ENCODE measurements at regions not wholly inside any gene's neighbourhood (a gene's known extent, or its start where the extent isn't known, plus 50 kb on each side); places are given as distances from the start of the nearest gene placed in this dataset.
A peak's percentile ranks its signal among the peaks of the same experiment; 100 is the strongest.

GRCh38 chr2:23198316-23199114 is 186.5 kb upstream of the KLHL29 start:
- H3K4me1 ChIP-seq (ENCODE audit: insufficient read depth, low read length): no peaks in the 10 kb centered on the region
- H3K27me3 ChIP-seq (ENCODE audit: insufficient read depth, low read length, poor library complexity): no peaks in the 10 kb centered on the region
- no peaks in the 10 kb centered on the region for H4K20me1 ChIP-seq (ENCODE audit: insufficient read depth, low read length)
- DNase-seq (no peak), ATAC-seq (ENCODE audit: insufficient read depth, low read depth) (no peak)
- TF ChIP-seq CTCF (IDR thresholded peaks at IDR 0.05; ENCODE audit: borderline replicate concordance, extremely low read depth, low read length, poor library complexity, severe bottlenecking) (no peak), EZH2 (IDR thresholded peaks at IDR 0.05; ENCODE audit: borderline replicate concordance, low read depth, low read length, severe bottlenecking) (no peak)
- H3K9ac ChIP-seq (ENCODE audit: low read depth, low read length): no peak overlapping the region
- no peak overlapping the region for H3K4me3 ChIP-seq (ENCODE audit: low read depth in 1 of 2, low read length in 2 of 2)
- no peak overlapping the region for H2AFZ ChIP-seq (ENCODE audit: low read depth, low read length)
- H3K9me3 ChIP-seq (ENCODE audit: insufficient read depth, low read length, severe bottlenecking): no peaks in the 10 kb centered on the region
- H3K79me2 ChIP-seq (ENCODE audit: insufficient read depth, low read length): no peaks in the 10 kb centered on the region
- no peaks in the 10 kb centered on the region for H3K36me3 ChIP-seq (ENCODE audit: insufficient read depth, low read length)
- H3K27ac ChIP-seq (ENCODE audit: low read length): no peak overlapping the region
- no peak overlapping the region for H3K4me2 ChIP-seq (ENCODE audit: insufficient read depth, low read length)

- H3K27ac ChIP-seq (ENCODE audit: low read length): no peak overlapping the region
- H3K27me3 ChIP-seq (ENCODE audit: insufficient read depth, low read length, poor library complexity): no peaks in the 10 kb centered on the region
- no peak overlapping the region for H2AFZ ChIP-seq (ENCODE audit: low read depth, low read length)
- H3K4me2 ChIP-seq (ENCODE audit: insufficient read depth, low read length): no peak overlapping the region
- no peaks in the 10 kb centered on the region for H4K20me1 ChIP-seq (ENCODE audit: insufficient read depth, low read length)
- no peaks in the 10 kb centered on the region for H3K4me1 ChIP-seq (ENCODE audit: insufficient read depth, low read length)
- H3K9ac ChIP-seq (ENCODE audit: low read depth, low read length): no peak overlapping the region
- no peaks in the 10 kb centered on the region for H3K9me3 ChIP-seq (ENCODE audit: insufficient read depth, low read length, severe bottlenecking)
- ATAC-seq (ENCODE audit: insufficient read depth, low read depth): no peak; the same call in 2 of the 3 replicates
- H3K36me3 ChIP-seq (ENCODE audit: insufficient read depth, low read length): no peaks in the 10 kb centered on the region
- DNase-seq: peak; percentile 22
- TF ChIP-seq EZH2 (IDR thresholded peaks at IDR 0.05; ENCODE audit: borderline replicate concordance, low read depth, low read length, severe bottlenecking): no peak
- peak; percentile 63 for TF ChIP-seq CTCF (IDR thresholded peaks at IDR 0.05; ENCODE audit: borderline replicate concordance, extremely low read depth, low read length, poor library complexity, severe bottlenecking)
- H3K4me3 ChIP-seq (ENCODE audit: low read depth in 1 of 2, low read length in 2 of 2): no peak overlapping the region
- no peaks in the 10 kb centered on the region for H3K79me2 ChIP-seq (ENCODE audit: insufficient read depth, low read length)
These were observed 185.7 kb upstream of the KLHL29 start for GRCh38 chr2:23199115-23199918.

- H3K79me2 ChIP-seq (ENCODE audit: insufficient read depth, low read length): no peaks in the 10 kb centered on the region
- no peaks in the 10 kb centered on the region for H3K4me1 ChIP-seq (ENCODE audit: insufficient read depth, low read length)
- ATAC-seq (ENCODE audit: insufficient read depth, low read depth) (no peak), DNase-seq (no peak)
- no peak overlapping the region for H3K9ac ChIP-seq (ENCODE audit: low read depth, low read length)
- TF ChIP-seq EZH2 (IDR thresholded peaks at IDR 0.05; ENCODE audit: borderline replicate concordance, low read depth, low read length, severe bottlenecking) (no peak), CTCF (IDR thresholded peaks at IDR 0.05; ENCODE audit: borderline replicate concordance, extremely low read depth, low read length, poor library complexity, severe bottlenecking) (no peak)
- H3K36me3 ChIP-seq (ENCODE audit: insufficient read depth, low read length): no peaks in the 10 kb centered on the region
- H3K4me3 ChIP-seq (ENCODE audit: low read depth in 1 of 2, low read length in 2 of 2): no peak overlapping the region
- no peak overlapping the region for H3K4me2 ChIP-seq (ENCODE audit: insufficient read depth, low read length)
- H3K9me3 ChIP-seq (ENCODE audit: insufficient read depth, low read length, severe bottlenecking): no peaks in the 10 kb centered on the region
- no peak overlapping the region for H3K27ac ChIP-seq (ENCODE audit: low read length)
- no peaks in the 10 kb centered on the region for H3K27me3 ChIP-seq (ENCODE audit: insufficient read depth, low read length, poor library complexity)
- no peak overlapping the region for H2AFZ ChIP-seq (ENCODE audit: low read depth, low read length)
- no peaks in the 10 kb centered on the region for H4K20me1 ChIP-seq (ENCODE audit: insufficient read depth, low read length)
These were observed 184.8 kb upstream of the KLHL29 start for GRCh38 chr2:23200068-23200786.

Measured in DND-41 (cell line).